Liver (tissue), 8 donors: ENCODE measurements at regions not wholly inside any gene's neighbourhood (a gene's known extent, or its start where the extent isn't known, plus 50 kb on each side); places are given as distances from the start of the nearest gene placed in this dataset.

ENCODE experiments used
- DNase-seq: peaks from one replicate; pipeline ENCODE4 v3.0.0-alpha.2; 2017; ENCODE audit warnings: low spot score
- H3K27ac ChIP-seq, 2 donors: one replicate each; pipeline ENCODE4 v1.7.0; 2013; ENCODE audit warnings: inconsistent platforms in 2 of 2, low read length in 2 of 2, control low read depth in 1 of 2, low read depth in 1 of 2, mild to moderate bottlenecking in 1 of 2
- H3K27me3 ChIP-seq, 4 donors: one replicate each; pipeline versions ENCODE4 v1.6.1 to v1.7.0; 2013; ENCODE audit warnings: low read length in 3 of 4, inconsistent platforms in 1 of 4, mild to moderate bottlenecking in 1 of 4, moderate library complexity in 1 of 4; ENCODE audit not compliant: control insufficient read depth in 4 of 4, insufficient read depth in 4 of 4
- H3K36me3 ChIP-seq, 4 donors: one replicate each; pipeline versions ENCODE4 v1.6.1 to v1.7.0; 2013; ENCODE audit warnings: low read length in 3 of 4, mild to moderate bottlenecking in 3 of 4, low read depth in 1 of 4, moderate library complexity in 1 of 4; ENCODE audit not compliant: control insufficient read depth in 4 of 4, insufficient read depth in 3 of 4
- H3K4me1 ChIP-seq, 4 donors: one replicate each; pipeline versions ENCODE4 v1.6.1 to v1.7.0; 2013; ENCODE audit warnings: low read length in 3 of 4, mild to moderate bottlenecking in 3 of 4, moderate library complexity in 1 of 4; ENCODE audit not compliant: control insufficient read depth in 4 of 4, insufficient read depth in 4 of 4
- H3K4me3 ChIP-seq, 3 donors: one replicate each; pipeline versions ENCODE4 v1.6.1 to v1.7.0; 2013; ENCODE audit warnings: low read length in 3 of 3, control low read depth in 1 of 3, low read depth in 1 of 3, mild to moderate bottlenecking in 1 of 3
- H3K9ac ChIP-seq, 2 donors: one replicate each; pipeline ENCODE4 v1.7.0; 2013; ENCODE audit warnings: low read length in 2 of 2, mild to moderate bottlenecking in 2 of 2, moderate library complexity in 2 of 2, control low read depth in 1 of 2, low read depth in 1 of 2
- H3K9me3 ChIP-seq, 4 donors: one replicate each; pipeline versions ENCODE4 v1.6.1 to v1.7.0; 2013; ENCODE audit warnings: low read length in 3 of 4; ENCODE audit not compliant: control insufficient read depth in 4 of 4
- ATF3 ChIP-seq: IDR thresholded peaks from 2 replicates; pipeline ENCODE4 v1.6.1; 2016; ENCODE audit warnings: antibody characterized with exemption
- CTCF ChIP-seq: fragments of 150-350 bp; IDR thresholded peaks from 2 replicates; pipeline ENCODE4 v1.5.1; 2017; ENCODE audit warnings: improper control_type of control experiment, low read depth, low read length; ENCODE audit not compliant: missing input control
- FOXA2 ChIP-seq: IDR thresholded peaks from 2 replicates; pipeline ENCODE4 v1.6.1; 2016; ENCODE audit warnings: antibody characterized with exemption
- GABPA ChIP-seq, 2 donors: IDR thresholded peaks in 1 of 2; conservative IDR thresholded peaks in 1 of 2; 2 replicates each; pipeline ENCODE4 v1.6.1; 2016; ENCODE audit warnings: antibody characterized with exemption in 2 of 2, mild to moderate bottlenecking in 1 of 2, moderate library complexity in 1 of 2
- HNF4G ChIP-seq: IDR thresholded peaks from 2 replicates; pipeline ENCODE4 v1.6.1; 2016; ENCODE audit warnings: antibody characterized with exemption
- JUND ChIP-seq, 2 donors: IDR thresholded peaks; 2 replicates each; pipeline ENCODE4 v1.6.1; 2016; ENCODE audit warnings: antibody characterized with exemption in 2 of 2
- NR2F2 ChIP-seq: IDR thresholded peaks from 2 replicates; pipeline ENCODE4 v1.6.1; 2016; ENCODE audit warnings: antibody characterized with exemption
- RAD21 ChIP-seq, 2 donors: IDR thresholded peaks; 2 replicates each; pipeline ENCODE4 v1.6.1; 2016; ENCODE audit warnings: antibody characterized with exemption in 2 of 2, mild to moderate bottlenecking in 2 of 2
- REST ChIP-seq: IDR thresholded peaks from 2 replicates; pipeline ENCODE4 v1.6.1; 2016; ENCODE audit warnings: antibody characterized with exemption, mild to moderate bottlenecking
- SP1 ChIP-seq: IDR thresholded peaks from 2 replicates; pipeline ENCODE4 v1.6.1; 2018; ENCODE audit warnings: antibody characterized with exemption, mild to moderate bottlenecking
- TAF1 ChIP-seq: conservative IDR thresholded peaks from 2 replicates; pipeline ENCODE4 v1.6.1; 2016; ENCODE audit warnings: antibody characterized with exemption, mild to moderate bottlenecking
- YY1 ChIP-seq: IDR thresholded peaks from 2 replicates; pipeline ENCODE4 v1.6.1; 2016; ENCODE audit warnings: antibody characterized with exemption, mild to moderate bottlenecking
- ZBTB33 ChIP-seq: IDR thresholded peaks from 2 replicates; pipeline ENCODE4 v1.6.1; 2016; ENCODE audit warnings: antibody characterized with exemption
- WGBS: extraction: QIAGEN DNeasy Blood & Tissue Kit; methylation state at CpG from one replicate; pipeline ENCODE4 v1.1.7; 2013; 5-methylcytosine and 5-hydroxymethylcytosine counted together
- donor health status: healthy.
- donor health status: healthy.
- donor health status: healthy.
- donor health status: healthy.
- donor health status: healthy.

- 91% methylated on average over 2 of the region's 2 CpGs for WGBS
- DNase-seq: no peak
Measured at GRCh38 chr11:37503411-37504059, 905.5 kb upstream of the RAG2 start.

More at GRCh38 chr11:37503411-37504059, 905.5 kb upstream of the RAG2 start:
- no peak overlapping the region for H3K9ac ChIP-seq
- H3K4me3 ChIP-seq: no peak overlapping the region
- no peaks in the 10 kb centered on the region for H3K36me3 ChIP-seq
- H3K27ac ChIP-seq: no peak overlapping the region
- no peaks in the 10 kb centered on the region for H3K27me3 ChIP-seq
- H3K9me3 ChIP-seq: no peaks in the 10 kb centered on the region
- TF ChIP-seq CTCF: no peak
- no peak for TF ChIP-seq FOXA2
- TF ChIP-seq NR2F2: no peak
- no peak for TF ChIP-seq YY1
- no peak for TF ChIP-seq JUND (IDR thresholded peaks at IDR 0.05)
- TF ChIP-seq ATF3: no peak
- no peak for TF ChIP-seq ZBTB33
- TF ChIP-seq SP1: no peak
- no peak for TF ChIP-seq HNF4G
- no peak for TF ChIP-seq RAD21 (IDR thresholded peaks at IDR 0.05)
- TF ChIP-seq GABPA (IDR thresholded peaks at IDR 0.05 in 1 of 2, conservative IDR thresholded peaks at IDR 0.05 in 1 of 2): no peak
- no peak for TF ChIP-seq TAF1
- TF ChIP-seq REST: no peak
- H3K4me1 ChIP-seq: no peaks in the 10 kb centered on the region
